ENCODE measurements at regions not wholly inside any gene's neighbourhood (a gene's known extent, or its start where the extent isn't known, plus 50 kb on each side); places are given as distances from the start of the nearest gene placed in this dataset.

- H2BK20ac ChIP-seq (ENCODE audit: low read depth, low read length, poor library complexity, severe bottlenecking) = no peak overlapping the region
- H3K27ac ChIP-seq (ENCODE audit: insufficient read length, low read depth, low read length) = no peak overlapping the region
- H3K79me1 ChIP-seq (ENCODE audit: insufficient read depth, low read depth, low read length, poor library complexity, severe bottlenecking) = no peaks in the 10 kb centered on the region
- no peak for TF ChIP-seq CTCF (conservative IDR thresholded peaks at IDR 0.05)
- H2BK5ac ChIP-seq (ENCODE audit: insufficient read length, low read length) = no peak overlapping the region
- no peaks in the 10 kb centered on the region for H3K27me3 ChIP-seq (ENCODE audit: insufficient read depth, low read length)
- H4K5ac ChIP-seq (ENCODE audit: insufficient read length, low read depth, low read length) = no peak overlapping the region
- H2BK12ac ChIP-seq (ENCODE audit: insufficient read length, low read depth, low read length) = no peak overlapping the region
- Mint-ChIP-seq H3K36me3 (ENCODE audit: insufficient read depth in 1 of 3, low read depth in 3 of 3) (no peaks in the 10 kb centered on the region), H3K9me3 (no peaks in the 10 kb centered on the region), H3K4me1 (peaks cover 10 to 17% of the 10 kb centered on the region in 2 experiments), H3K27me3 (ENCODE audit: low read depth) (no peaks in the 10 kb centered on the region), H3K27ac (no peak overlapping the region; a peak in 1 of 7 replicates), H3K4me3 (no peak overlapping the region)
- DNase-seq = no peak
- no peaks in the 10 kb centered on the region for H4K20me1 ChIP-seq (ENCODE audit: control insufficient read depth, insufficient read depth, insufficient read length)
- H3K23me2 ChIP-seq (ENCODE audit: insufficient read length, low read depth, low read length, poor library complexity, severe bottlenecking) = no peaks in the 10 kb centered on the region
- H3K4me2 ChIP-seq (ENCODE audit: insufficient read depth, insufficient read length, low read length) = no peak overlapping the region
- H2BK120ac ChIP-seq (ENCODE audit: low read depth, low read length, poor library complexity, severe bottlenecking) = no peak overlapping the region
- H4K91ac ChIP-seq (ENCODE audit: insufficient read length, low read depth, low read length) = no peak overlapping the region
- H3K9me3 ChIP-seq (ENCODE audit: control insufficient read depth, low read depth, low read length) = no peaks in the 10 kb centered on the region
- no peak overlapping the region for H3K18ac ChIP-seq (ENCODE audit: insufficient read length, low read depth, low read length)
- no peak overlapping the region for H3T11ph ChIP-seq (ENCODE audit: low read length)
- H4K8ac ChIP-seq (replicated peaks; ENCODE audit: insufficient read length, low read depth, low read length) = no peak overlapping the region
- H3K14ac ChIP-seq (ENCODE audit: insufficient read depth, low read length) = no peak overlapping the region
- H3K79me2 ChIP-seq (ENCODE audit: insufficient read depth, low read length) = no peaks in the 10 kb centered on the region
- no peak overlapping the region for H3K4ac ChIP-seq (ENCODE audit: low read depth, low read length)
- no peak overlapping the region for H2BK15ac ChIP-seq (ENCODE audit: low read depth, low read length)
- no peak overlapping the region for H3K23ac ChIP-seq (ENCODE audit: insufficient read length, low read depth, low read length)
- no peak overlapping the region for H3K56ac ChIP-seq (ENCODE audit: insufficient read length, low read depth, low read length)
- H3K4me1 ChIP-seq (ENCODE audit: insufficient read depth, low read length) = no peaks in the 10 kb centered on the region; the same call in 1 of the 2 replicates
- no peak overlapping the region for H2AFZ ChIP-seq (ENCODE audit: low read length)
- no peak overlapping the region for H3K9ac ChIP-seq (ENCODE audit: extremely low read depth, insufficient read length, low read length)
- no peak overlapping the region for H2AK5ac ChIP-seq (ENCODE audit: insufficient read length, low read length)
These were observed 215.9 kb upstream of the GIMD1 start for GRCh38 chr4:106584337-106584989.

Measured in H9 (cell line).